ENCODE measurements at regions not wholly inside any gene's neighbourhood (a gene's known extent, or its start where the extent isn't known, plus 50 kb on each side); places are given as distances from the start of the nearest gene placed in this dataset.
"Not testable (repeated sequence)": the region's sequence is repeated elsewhere in the genome, so short reads cannot be mapped to it uniquely, and the experiment has no call there.

GRCh38 chr1:228870041-228870713 lies 134.9 kb downstream of the RHOU start:
- DNase-seq: peak; percentile 40

GRCh38 chr1:228871314-228872061 lies 136.2 kb downstream of the RHOU start:
- DNase-seq: peak; percentile 46

- peak; percentile 57 for DNase-seq
Observed at GRCh38 chr1:228872080-228872479, 136.8 kb downstream of the RHOU start.

- peak; percentile 52 for DNase-seq
Observed at GRCh38 chr1:228873709-228874108, 138.4 kb downstream of the RHOU start.

- peak; percentile 37 for DNase-seq
Observed at GRCh38 chr1:228875741-228876140, 140.5 kb downstream of the RHOU start.

GRCh38 chr1:228876187-228876586 lies 140.9 kb downstream of the RHOU start:
- DNase-seq: peak; percentile 22

- no peak for DNase-seq
Observed at GRCh38 chr1:228879164-228879563, 143.9 kb downstream of the RHOU start.

- peak; percentile 72 for DNase-seq
Observed at GRCh38 chr1:228882041-228882770, 146.9 kb downstream of the RHOU start.

- DNase-seq: peak; percentile 42
Observed at GRCh38 chr1:228882771-228883450, 147.6 kb downstream of the RHOU start.

GRCh38 chr1:228883535-228883934 lies 148.3 kb downstream of the RHOU start:
- peak; percentile 16 for DNase-seq

- DNase-seq: peak; percentile 33
Observed at GRCh38 chr1:228884196-228884595, 148.9 kb downstream of the RHOU start.

- peak; percentile 43 for DNase-seq
Observed at GRCh38 chr1:228884615-228885566, 149.6 kb downstream of the RHOU start.

GRCh38 chr1:228885845-228886244 lies 150.6 kb downstream of the RHOU start:
- peak; percentile 24 for DNase-seq

GRCh38 chr1:228887101-228887500 lies 151.8 kb downstream of the RHOU start:
- DNase-seq: no peak

- no peak for DNase-seq
Observed at GRCh38 chr1:228887960-228888359, 152.7 kb downstream of the RHOU start.

GRCh38 chr1:228889289-228889688 lies 154.0 kb downstream of the RHOU start:
- DNase-seq: no peak

GRCh38 chr1:228891272-228892034 lies 156.2 kb downstream of the RHOU start:
- peak; percentile 57 for DNase-seq

GRCh38 chr1:228892200-228892599 lies 156.9 kb downstream of the RHOU start:
- DNase-seq: not testable (repeated sequence)

- peak; percentile 47 for DNase-seq
Observed at GRCh38 chr1:228894442-228894989, 159.2 kb downstream of the RHOU start.

GRCh38 chr1:228897901-228898300 lies 162.6 kb downstream of the RHOU start:
- no peak for DNase-seq

- DNase-seq: no peak
Observed at GRCh38 chr1:228898582-228898992, 163.3 kb downstream of the RHOU start.

All from islet precursor cell (in vitro differentiated cells).